Transverse colon (tissue), 4 donors: ENCODE measurements at regions not wholly inside any gene's neighbourhood (a gene's known extent, or its start where the extent isn't known, plus 50 kb on each side); places are given as distances from the start of the nearest gene placed in this dataset.

Source experiments
- DNase-seq: peaks from one replicate; pipeline ENCODE4 v3.0.0-alpha.2; 2019
- H3K27ac ChIP-seq, 4 donors: fragments of 200-600 bp; sonication (generic); 2 replicates each; pipeline ENCODE4 v1.5.1; 2016 to 2018; ENCODE audit warnings: inconsistent platforms in 4 of 4
- H3K27me3 ChIP-seq: fragments of 200-600 bp; sonication (generic); 2 replicates; pipeline ENCODE4 v1.5.1; 2017; ENCODE audit warnings: inconsistent platforms
- H3K36me3 ChIP-seq, 4 donors: fragments of 200-600 bp; sonication (generic); 2 replicates each; pipeline ENCODE4 v1.5.1; 2017 to 2019; ENCODE audit warnings: inconsistent platforms in 4 of 4
- H3K4me1 ChIP-seq, 4 donors: fragments of 200-600 bp; sonication (generic); 2 replicates each; pipeline ENCODE4 v1.5.1; 2017 to 2020; ENCODE audit warnings: inconsistent platforms in 4 of 4
- H3K4me3 ChIP-seq, 4 donors: fragments of 200-600 bp; sonication (generic); 1 replicate in 1 of 4; 2 replicates in 3 of 4; pipeline versions ENCODE4 v1.5.1 to v1.6.1; 2017 to 2019; ENCODE audit warnings: inconsistent platforms in 4 of 4
- H3K9me3 ChIP-seq, 2 donors: fragments of 200-600 bp; sonication (generic); 2 replicates each; pipeline ENCODE4 v1.5.1; 2017 to 2019; ENCODE audit warnings: inconsistent platforms in 2 of 2
- CTCF ChIP-seq, 5 experiments: fragments of 200-600 bp in 3 of 5; fragments of 450-650 bp in 2 of 5; sonication (generic) in 3 of 5; IDR thresholded peaks; 1 replicate in 2 of 5; 2 replicates in 3 of 5; pipeline ENCODE4 v1.5.1; 2016 to 2017; ENCODE audit warnings: antibody characterized with exemption in 5 of 5, inconsistent platforms in 3 of 5, mild to moderate bottlenecking in 2 of 5, moderate library complexity in 1 of 5
- EP300 ChIP-seq: sonication (generic); formaldehyde crosslinking; IDR thresholded peaks from one replicate; pipeline ENCODE4 v1.6.1; 2017; ENCODE audit warnings: antibody characterized with exemption, low read depth
- POLR2A ChIP-seq: fragments of 450-650 bp; IDR thresholded peaks from one replicate; pipeline ENCODE4 v1.6.1; 2016; ENCODE audit warnings: antibody characterized with exemption, mild to moderate bottlenecking, moderate library complexity
- POLR2AphosphoS5 ChIP-seq, 3 donors: sonication (generic); formaldehyde crosslinking; IDR thresholded peaks; one replicate each; pipeline ENCODE4 v1.6.1; 2016; ENCODE audit warnings: antibody characterized with exemption in 3 of 3
- WGBS, 2 donors: methylation state at CpG; one replicate each; pipeline ENCODE4 v1.1.5; 2018; ENCODE audit warnings: low coverage in 1 of 2; 5-methylcytosine and 5-hydroxymethylcytosine counted together
- in situ Hi-C, 4 donors: fragments of 200-750 bp; cut with MboI; loops; one replicate each; pipeline versions ENCODE4 v1.15.0 to v1.15.1; 2017; ENCODE audit warnings: low sequenced_read_pairs in 3 of 4, low pct_ligation_motif_present in 1 of 4, low pct_unique_long_range_greater_than_20kb in 1 of 4
- intact Hi-C: fragments of 100-400 bp; cut with DNase I; formaldehyde crosslinking; loops from one replicate; pipeline ENCODE4 v1.15.1; 2023; ENCODE audit warnings: low total_unique reads

GRCh38 chr6:2465336-2465735 lies 219.9 kb upstream of the GMDS start:
- intact Hi-C loops: no loop called here
- no peak overlapping the region for H3K4me3 ChIP-seq
- 81 to 84% methylated on average over 6 to 9 of the region's 9 CpGs for WGBS, 2 donors
- peaks cover 3% of the 10 kb centered on the region for H3K27me3 ChIP-seq
- TF ChIP-seq EP300 (no peak), POLR2A (no peak), CTCF (IDR thresholded peaks at IDR 0.05) (no peak), POLR2AphosphoS5 (IDR thresholded peaks at IDR 0.05) (no peak)
- H3K9me3 ChIP-seq: no peaks in the 10 kb centered on the region
- no peak for DNase-seq
- no peaks in the 10 kb centered on the region for H3K36me3 ChIP-seq
- H3K4me1 ChIP-seq: no peaks in the 10 kb centered on the region
- H3K27ac ChIP-seq: no peak overlapping the region
- in situ Hi-C loops: no loop called here

GRCh38 chr6:2464641-2465040 lies 219.2 kb upstream of the GMDS start:
- H3K36me3 ChIP-seq: no peaks in the 10 kb centered on the region
- in situ Hi-C loops (no loop called here), intact Hi-C loops (no loop called here)
- no peak overlapping the region for H3K27ac ChIP-seq
- no peaks in the 10 kb centered on the region for H3K9me3 ChIP-seq
- no peak overlapping the region for H3K4me3 ChIP-seq
- WGBS, 2 donors: 80 to 83% methylated on average over 2 to 5 of the region's 5 CpGs
- TF ChIP-seq EP300 (no peak), POLR2AphosphoS5 (IDR thresholded peaks at IDR 0.05) (no peak), CTCF (IDR thresholded peaks at IDR 0.05) (no peak), POLR2A (no peak)
- peaks cover 3% of the 10 kb centered on the region for H3K27me3 ChIP-seq
- no peak for DNase-seq
- no peaks in the 10 kb centered on the region for H3K4me1 ChIP-seq

- TF ChIP-seq POLR2A (no peak), POLR2AphosphoS5 (IDR thresholded peaks at IDR 0.05) (no peak), EP300 (no peak), CTCF (IDR thresholded peaks at IDR 0.05) (no peak)
- in situ Hi-C loops: no loop called here
- no peaks in the 10 kb centered on the region for H3K36me3 ChIP-seq
- H3K27me3 ChIP-seq: peaks cover 3% of the 10 kb centered on the region
- H3K27ac ChIP-seq: no peak overlapping the region
- intact Hi-C loops: no loop called here
- no peaks in the 10 kb centered on the region for H3K4me1 ChIP-seq
- WGBS, 2 donors: 86% methylated on average over 10 of the region's 10 CpGs; no CpG with 5 or more reads in 1 of the 2 donors
- DNase-seq: no peak
- H3K9me3 ChIP-seq: no peaks in the 10 kb centered on the region
- H3K4me3 ChIP-seq: no peak overlapping the region
Observed at GRCh38 chr6:2462831-2463230, 217.4 kb upstream of the GMDS start.

- whole genome bisulfite sequencing, 2 donors: 89 to 97% methylated on average over 4 to 9 of the region's 9 CpGs
- in situ Hi-C loops (no loop called here), intact Hi-C loops (no loop called here)
- Histone ChIP-seq H3K9me3 (no peaks in the 10 kb centered on the region), H3K36me3 (no peaks in the 10 kb centered on the region), H3K27ac (no peak overlapping the region), H3K27me3 (no peaks in the 10 kb centered on the region), H3K4me3 (no peak overlapping the region), H3K4me1 (no peaks in the 10 kb centered on the region)
- no peak for DNase-seq
- TF ChIP-seq EP300 (no peak), POLR2A (no peak), POLR2AphosphoS5 (IDR thresholded peaks at IDR 0.05) (no peak), CTCF (IDR thresholded peaks at IDR 0.05) (no peak)
Observed at GRCh38 chr6:2460216-2460745, 214.9 kb upstream of the GMDS start.
